Ishikawa (cell line): ENCODE measurements at regions not wholly inside any gene's neighbourhood (a gene's known extent, or its start where the extent isn't known, plus 50 kb on each side); places are given as distances from the start of the nearest gene placed in this dataset.

Experiments used
- CEBPB ChIP-seq: IDR thresholded peaks from 2 replicates; pipeline ENCODE4 v1.6.1; 2012
- CREB1 ChIP-seq: IDR thresholded peaks from 2 replicates; pipeline ENCODE4 v1.6.1; 2012; ENCODE audit warnings: low read depth
- EGR1 ChIP-seq: IDR thresholded peaks from 2 replicates; pipeline ENCODE4 v1.6.1; 2012
- EP300 ChIP-seq: IDR thresholded peaks from 2 replicates; pipeline ENCODE4 v1.6.1; 2012; ENCODE audit warnings: borderline replicate concordance
- FOXM1 ChIP-seq: IDR thresholded peaks from 2 replicates; pipeline ENCODE4 v1.6.1; 2012; ENCODE audit warnings: low read depth, borderline replicate concordance
- NFIC ChIP-seq: IDR thresholded peaks from 2 replicates; pipeline ENCODE4 v1.6.1; 2012
- RAD21 ChIP-seq: IDR thresholded peaks from 2 replicates; pipeline ENCODE4 v1.6.1; 2012; ENCODE audit warnings: low read depth
- TAF1 ChIP-seq: IDR thresholded peaks from 2 replicates; pipeline ENCODE4 v1.6.1; 2012; ENCODE audit warnings: low read depth, mild to moderate bottlenecking
- TCF12 ChIP-seq: IDR thresholded peaks from 2 replicates; pipeline ENCODE4 v1.6.1; 2012; ENCODE audit warnings: low read depth
- TEAD4 ChIP-seq: IDR thresholded peaks from 2 replicates; pipeline ENCODE4 v1.6.1; 2012
- YY1 ChIP-seq: IDR thresholded peaks from 2 replicates; pipeline ENCODE4 v1.6.1; 2012; ENCODE audit warnings: low read depth
- ZBTB7A ChIP-seq: IDR thresholded peaks from 2 replicates; pipeline ENCODE4 v1.6.1; 2012; ENCODE audit warnings: low read depth
- TF ChIP-seq, protein P1 (sequence below): IDR thresholded peaks from 2 replicates; pipeline ENCODE4 v1.6.1; 2012
- TF ChIP-seq, protein P2 (sequence below): IDR thresholded peaks from 2 replicates; pipeline ENCODE4 v1.6.1; 2012; ENCODE audit warnings: low read depth, mild to moderate bottlenecking
- TF ChIP-seq, protein P3 (sequence below): IDR thresholded peaks from 2 replicates; pipeline ENCODE4 v1.6.1; 2012

DNA sequence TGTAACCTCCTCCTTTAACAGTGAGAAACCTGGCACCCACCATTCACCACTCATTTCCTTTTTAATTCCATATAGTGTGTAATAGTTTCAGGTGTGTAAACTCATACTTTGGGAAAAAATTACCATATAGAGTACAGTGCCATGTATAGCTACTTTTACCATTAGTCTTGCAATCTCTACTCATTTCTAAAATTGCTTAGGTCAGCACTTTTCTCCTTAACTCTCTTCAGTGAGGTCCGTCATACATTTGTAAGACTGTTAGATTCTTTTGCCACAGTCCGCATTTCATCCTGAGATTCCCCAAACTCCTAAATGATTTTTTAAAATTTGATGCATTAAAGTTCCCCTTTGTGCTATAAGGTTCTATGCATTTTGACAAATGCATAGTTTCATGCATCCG lies 238.3 kb upstream of the ATP10A start:
- no peak for TF ChIP-seq TEAD4
- no peak for TF ChIP-seq CREB1
- TF ChIP-seq, protein P1, sequence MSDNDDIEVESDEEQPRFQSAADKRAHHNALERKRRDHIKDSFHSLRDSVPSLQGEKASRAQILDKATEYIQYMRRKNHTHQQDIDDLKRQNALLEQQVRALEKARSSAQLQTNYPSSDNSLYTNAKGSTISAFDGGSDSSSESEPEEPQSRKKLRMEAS: no peak
- no peak for TF ChIP-seq ZBTB7A
- no peak for TF ChIP-seq EGR1
- TF ChIP-seq, protein P2, sequence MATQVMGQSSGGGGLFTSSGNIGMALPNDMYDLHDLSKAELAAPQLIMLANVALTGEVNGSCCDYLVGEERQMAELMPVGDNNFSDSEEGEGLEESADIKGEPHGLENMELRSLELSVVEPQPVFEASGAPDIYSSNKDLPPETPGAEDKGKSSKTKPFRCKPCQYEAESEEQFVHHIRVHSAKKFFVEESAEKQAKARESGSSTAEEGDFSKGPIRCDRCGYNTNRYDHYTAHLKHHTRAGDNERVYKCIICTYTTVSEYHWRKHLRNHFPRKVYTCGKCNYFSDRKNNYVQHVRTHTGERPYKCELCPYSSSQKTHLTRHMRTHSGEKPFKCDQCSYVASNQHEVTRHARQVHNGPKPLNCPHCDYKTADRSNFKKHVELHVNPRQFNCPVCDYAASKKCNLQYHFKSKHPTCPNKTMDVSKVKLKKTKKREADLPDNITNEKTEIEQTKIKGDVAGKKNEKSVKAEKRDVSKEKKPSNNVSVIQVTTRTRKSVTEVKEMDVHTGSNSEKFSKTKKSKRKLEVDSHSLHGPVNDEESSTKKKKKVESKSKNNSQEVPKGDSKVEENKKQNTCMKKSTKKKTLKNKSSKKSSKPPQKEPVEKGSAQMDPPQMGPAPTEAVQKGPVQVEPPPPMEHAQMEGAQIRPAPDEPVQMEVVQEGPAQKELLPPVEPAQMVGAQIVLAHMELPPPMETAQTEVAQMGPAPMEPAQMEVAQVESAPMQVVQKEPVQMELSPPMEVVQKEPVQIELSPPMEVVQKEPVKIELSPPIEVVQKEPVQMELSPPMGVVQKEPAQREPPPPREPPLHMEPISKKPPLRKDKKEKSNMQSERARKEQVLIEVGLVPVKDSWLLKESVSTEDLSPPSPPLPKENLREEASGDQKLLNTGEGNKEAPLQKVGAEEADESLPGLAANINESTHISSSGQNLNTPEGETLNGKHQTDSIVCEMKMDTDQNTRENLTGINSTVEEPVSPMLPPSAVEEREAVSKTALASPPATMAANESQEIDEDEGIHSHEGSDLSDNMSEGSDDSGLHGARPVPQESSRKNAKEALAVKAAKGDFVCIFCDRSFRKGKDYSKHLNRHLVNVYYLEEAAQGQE: no peak
- TF ChIP-seq EP300: no peak
- no peak for TF ChIP-seq NFIC
- no peak for TF ChIP-seq FOXM1
- no peak for TF ChIP-seq YY1
- no peak for TF ChIP-seq TAF1
- no peak for TF ChIP-seq TCF12

DNA sequence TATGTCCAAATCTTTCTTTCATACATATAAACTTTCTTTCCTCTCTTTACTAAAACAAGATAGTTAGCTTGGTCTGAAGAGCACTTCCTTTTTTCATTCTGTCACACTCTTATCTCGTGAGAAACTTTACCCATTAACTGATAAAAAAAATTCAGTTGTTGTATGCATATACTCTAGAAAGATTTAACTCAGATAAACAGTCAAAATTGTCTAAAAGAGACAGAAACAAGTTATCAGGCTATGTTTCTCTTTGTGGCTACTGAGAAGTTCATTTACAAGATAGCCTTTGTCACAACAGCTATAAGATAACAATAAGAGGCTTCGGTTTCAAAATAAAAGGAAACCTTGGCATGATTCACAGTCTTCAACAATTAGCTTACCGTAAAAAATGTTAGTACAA lies 235.7 kb upstream of the ATP10A start:
- TF ChIP-seq CEBPB (no peak), TEAD4 (no peak), TCF12 (no peak), ZBTB7A (no peak), EGR1 (no peak), YY1 (no peak), EP300 (no peak), FOXM1 (no peak), RAD21 (no peak), CREB1 (no peak), NFIC (no peak), TAF1 (no peak)
- TF ChIP-seq, protein P1: no peak
- TF ChIP-seq, protein P2: no peak
- TF ChIP-seq, protein P3, sequence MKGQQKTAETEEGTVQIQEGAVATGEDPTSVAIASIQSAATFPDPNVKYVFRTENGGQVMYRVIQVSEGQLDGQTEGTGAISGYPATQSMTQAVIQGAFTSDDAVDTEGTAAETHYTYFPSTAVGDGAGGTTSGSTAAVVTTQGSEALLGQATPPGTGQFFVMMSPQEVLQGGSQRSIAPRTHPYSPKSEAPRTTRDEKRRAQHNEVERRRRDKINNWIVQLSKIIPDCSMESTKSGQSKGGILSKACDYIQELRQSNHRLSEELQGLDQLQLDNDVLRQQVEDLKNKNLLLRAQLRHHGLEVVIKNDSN: no peak

DNA sequence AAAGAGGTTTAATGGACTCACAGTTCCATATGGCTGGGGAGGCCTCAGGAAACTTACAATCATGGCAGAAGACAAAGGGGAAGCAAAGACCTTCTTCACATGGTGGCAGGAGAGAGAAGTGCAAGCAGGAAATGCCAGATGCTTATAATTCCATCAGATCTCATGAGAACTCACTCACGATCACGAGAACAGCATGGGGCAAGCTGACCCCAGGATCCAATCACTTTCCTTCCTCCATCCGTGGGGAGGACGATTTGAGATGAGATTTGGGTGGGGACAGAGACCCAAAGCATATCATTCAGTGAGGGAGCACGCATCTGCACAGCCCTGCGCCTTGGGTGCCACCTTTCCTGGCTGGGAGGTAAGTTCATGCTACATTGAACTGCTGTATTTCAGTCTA lies 234.1 kb upstream of the ATP10A start:
- TF ChIP-seq YY1 (no peak), CEBPB (no peak), TEAD4 (no peak), EP300 (no peak), TAF1 (no peak), ZBTB7A (no peak), RAD21 (no peak), NFIC (no peak), EGR1 (no peak), FOXM1 (no peak)
- TF ChIP-seq, protein P1: no peak
- TF ChIP-seq, protein P3: no peak
- TF ChIP-seq, protein P2: no peak

DNA sequence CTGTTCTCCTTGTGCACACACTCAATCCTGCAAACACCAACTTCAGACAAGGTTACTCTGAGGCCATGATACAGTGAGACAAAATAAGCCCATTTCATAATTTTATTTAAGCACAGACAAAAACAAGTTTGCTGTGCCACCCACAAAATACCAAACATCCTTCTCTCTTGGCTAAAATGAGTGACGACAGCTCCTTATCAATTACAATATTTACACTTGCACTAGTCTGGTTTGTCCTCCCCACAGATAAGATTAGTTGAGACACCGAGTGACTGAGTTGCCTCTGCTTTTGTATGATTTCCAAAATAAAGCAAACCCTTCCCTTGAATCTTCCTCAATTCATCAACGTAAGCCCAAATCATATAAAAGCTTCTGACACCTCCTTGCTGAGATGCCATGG lies 233.5 kb upstream of the ATP10A start:
- TF ChIP-seq ZBTB7A (no peak), EP300 (no peak), CREB1 (no peak), TCF12 (no peak), FOXM1 (no peak), CEBPB (no peak), YY1 (no peak)
- TF ChIP-seq, protein P1: no peak
- TF ChIP-seq, protein P2: no peak
- TF ChIP-seq, protein P3: no peak
